AG10803 (cell line): ENCODE measurements at regions not wholly inside any gene's neighbourhood (a gene's known extent, or its start where the extent isn't known, plus 50 kb on each side); places are given as distances from the start of the nearest gene placed in this dataset.

ENCODE experiments used
- DNase-seq: peaks from one replicate; pipeline ENCODE4 v3.0.0; 2010; ENCODE audit warnings: low read depth
- H3K4me3 ChIP-seq: 2 replicates; pipeline ENCODE4 v1.5.1; 2011; ENCODE audit warnings: mild to moderate bottlenecking, low read length, control low read depth
- TF ChIP-seq, protein P1 (sequence below): conservative IDR thresholded peaks from 2 replicates; pipeline ENCODE4 v1.5.1; 2011; ENCODE audit warnings: mild to moderate bottlenecking, low read length, control low read depth, inconsistent platforms

DNA sequence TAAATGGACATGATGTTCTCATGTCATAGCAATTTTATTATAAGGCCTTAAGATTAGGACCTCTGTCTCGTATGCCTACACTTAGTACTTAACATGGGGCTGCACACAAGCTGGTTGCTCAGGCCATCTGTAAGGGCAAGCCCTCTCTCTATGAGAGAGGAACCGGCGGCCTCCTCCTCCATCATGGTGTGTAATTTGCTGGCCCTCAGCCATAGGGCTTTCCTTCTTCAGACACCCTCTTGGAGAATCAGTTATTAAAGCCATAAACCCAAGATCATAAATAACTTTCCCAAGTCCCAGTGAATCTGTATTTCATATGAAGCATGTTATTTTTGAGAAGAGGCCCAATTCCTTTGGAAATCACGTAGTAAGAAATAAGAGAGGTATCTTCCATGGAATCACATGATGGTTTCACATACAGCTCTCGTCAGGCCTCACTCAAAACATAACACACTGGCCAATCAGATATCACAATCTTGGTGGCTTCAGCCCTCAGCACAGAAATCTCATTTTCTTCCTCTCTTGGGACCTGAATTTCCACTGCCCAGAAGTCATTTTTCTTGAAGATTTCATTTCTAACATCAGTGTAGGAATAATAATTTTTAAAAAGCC is 92.6 kb downstream of the RDH14 start:
- DNase-seq, result no peak
- H3K4me3 ChIP-seq, result no peak overlapping the region
- TF ChIP-seq, protein P1, sequence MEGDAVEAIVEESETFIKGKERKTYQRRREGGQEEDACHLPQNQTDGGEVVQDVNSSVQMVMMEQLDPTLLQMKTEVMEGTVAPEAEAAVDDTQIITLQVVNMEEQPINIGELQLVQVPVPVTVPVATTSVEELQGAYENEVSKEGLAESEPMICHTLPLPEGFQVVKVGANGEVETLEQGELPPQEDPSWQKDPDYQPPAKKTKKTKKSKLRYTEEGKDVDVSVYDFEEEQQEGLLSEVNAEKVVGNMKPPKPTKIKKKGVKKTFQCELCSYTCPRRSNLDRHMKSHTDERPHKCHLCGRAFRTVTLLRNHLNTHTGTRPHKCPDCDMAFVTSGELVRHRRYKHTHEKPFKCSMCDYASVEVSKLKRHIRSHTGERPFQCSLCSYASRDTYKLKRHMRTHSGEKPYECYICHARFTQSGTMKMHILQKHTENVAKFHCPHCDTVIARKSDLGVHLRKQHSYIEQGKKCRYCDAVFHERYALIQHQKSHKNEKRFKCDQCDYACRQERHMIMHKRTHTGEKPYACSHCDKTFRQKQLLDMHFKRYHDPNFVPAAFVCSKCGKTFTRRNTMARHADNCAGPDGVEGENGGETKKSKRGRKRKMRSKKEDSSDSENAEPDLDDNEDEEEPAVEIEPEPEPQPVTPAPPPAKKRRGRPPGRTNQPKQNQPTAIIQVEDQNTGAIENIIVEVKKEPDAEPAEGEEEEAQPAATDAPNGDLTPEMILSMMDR, result no peak

DNA sequence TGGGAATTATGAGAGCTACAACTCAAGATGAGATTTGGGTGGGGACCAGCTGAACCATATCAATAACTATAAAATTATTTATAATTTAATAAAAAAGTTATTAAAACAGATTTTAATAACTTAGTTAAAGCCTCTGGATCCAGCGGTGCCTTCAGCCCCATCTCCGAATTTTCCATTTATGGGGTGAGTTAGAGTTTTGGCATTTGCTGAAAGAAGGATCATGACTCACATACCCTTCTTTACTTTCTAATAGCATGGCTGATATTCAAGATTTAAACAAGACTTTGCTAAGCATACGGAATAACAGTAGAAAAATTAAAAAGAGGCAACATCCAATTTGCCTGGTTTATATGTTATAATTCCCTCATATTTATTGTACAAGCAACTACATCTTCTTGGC is 94.5 kb downstream of the RDH14 start:
- TF ChIP-seq, protein P1, result no peak
- H3K4me3 ChIP-seq, result no peak overlapping the region
- DNase-seq, result no peak

DNA sequence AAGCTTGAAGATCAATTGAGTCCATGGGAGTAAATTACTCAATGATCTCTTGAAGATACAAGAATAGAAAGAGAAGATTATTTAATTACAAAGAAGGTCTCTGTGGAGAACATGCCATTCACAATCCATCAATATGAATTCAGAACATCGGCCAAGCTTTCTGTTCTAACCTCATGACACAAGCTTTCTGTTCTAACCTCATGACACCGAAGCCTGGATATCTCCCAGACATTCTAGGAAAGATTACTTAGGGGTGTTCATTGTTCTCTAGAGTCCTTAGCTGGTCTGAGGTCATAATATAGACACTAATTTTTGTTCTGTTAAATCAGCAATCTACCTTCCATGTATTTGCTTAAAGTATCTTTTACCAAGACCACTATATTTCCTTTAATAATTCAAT is 95.5 kb downstream of the RDH14 start:
- no peak for DNase-seq
- TF ChIP-seq, protein P1, result no peak
- no peak overlapping the region for H3K4me3 ChIP-seq

DNA sequence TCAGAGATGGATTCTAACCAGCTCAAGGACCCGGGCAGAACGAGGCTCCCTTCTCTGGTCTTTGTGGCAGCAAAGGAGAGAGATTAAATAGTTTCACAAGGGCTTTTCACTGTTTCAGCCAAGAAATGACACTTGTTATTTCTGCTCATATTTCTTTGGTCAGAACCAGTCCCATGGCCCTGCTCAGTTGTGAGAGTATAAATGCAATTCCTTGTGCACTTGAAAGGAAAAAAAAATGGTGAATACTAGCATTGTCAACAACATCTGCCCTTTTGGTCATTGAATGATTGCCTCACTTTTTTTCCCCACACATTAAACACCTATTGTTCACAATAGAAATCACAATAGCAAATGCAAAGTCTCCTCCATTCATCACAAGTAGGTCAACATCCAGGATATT is 104.4 kb downstream of the RDH14 start:
- TF ChIP-seq, protein P1, result no peak
- peak; percentile 50 for DNase-seq
- no peak overlapping the region for H3K4me3 ChIP-seq

DNA sequence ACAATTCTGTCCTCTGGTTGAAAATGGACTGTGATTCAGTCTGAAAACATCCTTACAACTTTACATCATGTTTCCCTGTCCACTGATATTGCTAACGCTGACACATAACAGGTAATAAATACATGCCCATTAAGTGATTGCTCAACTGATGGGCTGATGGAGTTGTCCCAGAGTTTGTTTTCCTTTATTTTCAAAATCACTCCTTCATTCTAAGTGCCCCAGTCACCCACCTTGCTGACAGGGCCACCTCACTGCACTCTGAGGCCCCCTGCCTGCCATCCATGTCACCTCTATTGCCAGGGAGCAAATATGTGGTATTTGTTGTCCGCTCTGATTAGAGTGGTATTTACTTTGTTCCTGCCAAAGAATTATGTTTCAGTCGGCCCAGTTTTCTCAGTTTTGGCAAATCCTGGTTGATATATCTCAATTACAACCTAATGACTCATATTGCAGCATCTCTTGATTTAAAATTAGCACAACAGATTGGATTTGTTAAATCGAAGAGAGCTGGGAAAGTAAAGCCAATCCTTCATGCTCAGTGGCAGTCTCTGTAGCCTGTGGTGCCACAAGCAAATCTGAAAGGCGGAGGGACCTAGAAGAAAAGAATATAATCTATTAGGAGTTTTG is 105.1 kb downstream of the RDH14 start:
- TF ChIP-seq, protein P1, result peak; percentile 51
- DNase-seq, result peak; percentile 91
- H3K4me3 ChIP-seq, result peak overlapping the region; percentile 5; the same call in 1 of the 2 replicates

DNA sequence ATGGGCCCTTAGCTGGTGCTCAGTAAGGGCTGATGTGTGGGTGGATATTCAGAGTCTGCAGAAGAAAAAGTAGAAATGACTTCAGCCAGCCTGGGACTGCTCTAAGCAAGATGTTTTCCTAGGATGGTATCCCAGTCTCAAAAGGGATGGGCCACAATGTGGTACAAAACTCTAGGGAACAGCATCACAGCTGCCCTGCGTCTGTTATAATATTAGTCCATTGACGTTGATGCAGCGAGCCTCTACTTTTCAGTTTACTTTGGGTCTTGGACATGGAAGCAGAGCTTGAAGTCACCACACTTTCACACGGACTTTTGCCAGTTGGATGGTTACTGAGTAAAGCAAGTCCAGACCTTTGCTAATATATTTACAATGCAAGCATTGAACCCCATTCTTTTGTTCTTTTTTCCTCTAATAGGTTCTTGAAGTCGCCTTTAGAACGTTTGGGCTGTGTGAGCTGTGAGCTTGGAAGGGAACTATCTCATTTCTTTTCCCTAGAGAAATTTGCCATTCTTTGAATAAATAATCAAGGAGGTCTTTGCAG is 105.7 kb downstream of the RDH14 start:
- TF ChIP-seq, protein P1, result no peak
- no peak for DNase-seq
- H3K4me3 ChIP-seq, result no peak overlapping the region

DNA sequence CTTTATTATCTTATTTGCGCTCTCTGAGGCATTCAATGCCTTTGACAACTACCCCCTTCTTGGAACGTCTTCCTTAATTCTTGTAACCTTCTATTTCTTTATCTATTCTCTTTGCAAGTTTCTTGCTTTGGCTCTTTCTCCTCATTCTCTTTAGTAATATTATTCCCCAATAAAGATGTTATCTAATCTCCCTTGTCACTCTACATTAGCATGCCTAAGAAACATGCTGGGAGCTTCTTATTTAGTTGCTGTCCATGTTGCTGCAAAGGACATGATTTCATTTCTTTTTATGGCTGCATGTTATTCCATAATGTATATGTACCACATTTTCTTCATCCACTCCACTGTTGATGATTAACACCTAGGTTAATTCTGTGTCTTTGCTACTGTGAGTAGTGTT is 113.7 kb downstream of the RDH14 start:
- TF ChIP-seq, protein P1, result no peak
- H3K4me3 ChIP-seq, result no peak overlapping the region
- no peak for DNase-seq
